OCI-LY3 (cell line): ENCODE measurements at regions not wholly inside any gene's neighbourhood (a gene's known extent, or its start where the extent isn't known, plus 50 kb on each side); places are given as distances from the start of the nearest gene placed in this dataset.

Experiments
- H2AFZ ChIP-seq: fragments of 200-600, 300-600 bp; shearing (Covaris generic); 2 replicates; pipeline ENCODE4 v1.6.0; 2014; ENCODE audit warnings: antibody characterized with exemption, low read depth, low read length
- H3K27ac ChIP-seq: fragments of 200-600, 300-600 bp; sonication (generic); 2 replicates; pipeline ENCODE4 v1.5.1; 2014; ENCODE audit warnings: mild to moderate bottlenecking, low read length, moderate library complexity, mixed read lengths
- H3K27me3 ChIP-seq: fragments of 200-600, 300-600 bp; sonication (generic); 2 replicates; pipeline ENCODE4 v1.6.1; 2014; ENCODE audit warnings: low read depth, low read length, mixed read lengths
- H3K36me3 ChIP-seq: fragments of 200-600, 300-600 bp; sonication (generic); replicated peaks from 2 replicates; pipeline ENCODE3; 2014; ENCODE audit warnings: low read depth, low read length, mixed read lengths
- H3K4me1 ChIP-seq: fragments of 300-600, 200-600 bp; sonication (generic); 2 replicates; pipeline ENCODE4 v1.6.1; 2014; ENCODE audit warnings: low read length, mixed read lengths
- H3K4me2 ChIP-seq: fragments of 200-600, 300-600 bp; sonication (generic); 2 replicates; pipeline ENCODE4 v1.6.1; 2014; ENCODE audit warnings: low read length, mixed read lengths
- H3K4me3 ChIP-seq: fragments of 300-600, 200-600 bp; sonication (generic); 2 replicates; pipeline ENCODE4 v1.5.1; 2014; ENCODE audit warnings: antibody characterized with exemption, mild to moderate bottlenecking, low read length, moderate library complexity
- H3K79me2 ChIP-seq: fragments of 300-600, 200-600 bp; shearing (Covaris generic); 2 replicates; pipeline ENCODE4 v1.6.1; 2014; ENCODE audit warnings: mild to moderate bottlenecking, low read length, mixed read lengths
- H3K9ac ChIP-seq: fragments of 300-600, 200-600 bp; shearing (Covaris generic); 2 replicates; pipeline ENCODE4 v1.6.0; 2014; ENCODE audit warnings: mild to moderate bottlenecking, low read length, moderate library complexity
- H3K9me3 ChIP-seq: fragments of 200-600, 300-600 bp; shearing (Covaris generic); 2 replicates; pipeline ENCODE4 v1.6.1; 2014; ENCODE audit warnings: low read length, mixed read lengths; ENCODE audit not compliant: insufficient read depth
- H4K20me1 ChIP-seq: fragments of 200-600, 300-600 bp; sonication (generic); 2 replicates; pipeline ENCODE4 v1.6.1; 2016; ENCODE audit warnings: low read length, mixed read lengths; ENCODE audit not compliant: insufficient read depth
- CTCF ChIP-seq: fragments of 200-600, 300-600 bp; sonication (generic); IDR thresholded peaks from 2 replicates; pipeline ENCODE4 v1.5.1; 2014; ENCODE audit warnings: antibody characterized with exemption, low read length, low read depth
- EZH2phosphoT487 ChIP-seq: fragments of 200-600 bp; shearing (Covaris generic); IDR thresholded peaks from 2 replicates; pipeline ENCODE4 v1.6.1; 2018; ENCODE audit warnings: antibody characterized with exemption, mixed run types, low read depth

- no peak overlapping the region for H3K27ac ChIP-seq
- no peak overlapping the region for H3K9ac ChIP-seq
- H3K27me3 ChIP-seq = no peaks in the 10 kb centered on the region
- H3K79me2 ChIP-seq = no peaks in the 10 kb centered on the region
- H3K4me3 ChIP-seq = no peak overlapping the region
- TF ChIP-seq CTCF = no peak
- TF ChIP-seq EZH2phosphoT487 = no peak
- H3K36me3 ChIP-seq = no peaks in the 10 kb centered on the region
- H2AFZ ChIP-seq = no peak overlapping the region
- peaks cover 10% of the 10 kb centered on the region; the same call in 1 of the 2 replicates for H3K9me3 ChIP-seq
- no peaks in the 10 kb centered on the region for H4K20me1 ChIP-seq
- no peaks in the 10 kb centered on the region for H3K4me1 ChIP-seq
- no peak overlapping the region for H3K4me2 ChIP-seq
These were observed 153.1 kb upstream of the FRMD6 start for GRCh38 chr14:51498411-51499227.

GRCh38 chr14:51500776-51501175 is 150.9 kb upstream of the FRMD6 start:
- Histone ChIP-seq H3K9ac (no peak overlapping the region), H4K20me1 (no peaks in the 10 kb centered on the region), H3K4me1 (no peaks in the 10 kb centered on the region), H3K4me3 (no peak overlapping the region), H3K27me3 (no peaks in the 10 kb centered on the region), H2AFZ (no peak overlapping the region), H3K9me3 (peaks cover 10% of the 10 kb centered on the region; the same call in 1 of the 2 replicates), H3K27ac (no peak overlapping the region), H3K4me2 (no peak overlapping the region), H3K36me3 (no peaks in the 10 kb centered on the region), H3K79me2 (no peaks in the 10 kb centered on the region)
- TF ChIP-seq CTCF (no peak), EZH2phosphoT487 (no peak)

- no peak overlapping the region for H3K4me2 ChIP-seq
- no peaks in the 10 kb centered on the region for H3K4me1 ChIP-seq
- no peak overlapping the region for H2AFZ ChIP-seq
- H3K4me3 ChIP-seq = no peak overlapping the region
- no peaks in the 10 kb centered on the region for H3K27me3 ChIP-seq
- H4K20me1 ChIP-seq = no peaks in the 10 kb centered on the region
- H3K27ac ChIP-seq = no peak overlapping the region
- H3K9ac ChIP-seq = no peak overlapping the region
- no peak for TF ChIP-seq CTCF
- no peak for TF ChIP-seq EZH2phosphoT487
- no peaks in the 10 kb centered on the region for H3K79me2 ChIP-seq
- H3K36me3 ChIP-seq = no peaks in the 10 kb centered on the region
- peaks cover 6% of the 10 kb centered on the region; the same call in 1 of the 2 replicates for H3K9me3 ChIP-seq
These were observed 150.0 kb upstream of the FRMD6 start for GRCh38 chr14:51501746-51502145.

- Histone ChIP-seq H3K4me2 (no peak overlapping the region), H3K9ac (no peak overlapping the region), H2AFZ (no peak overlapping the region), H4K20me1 (no peaks in the 10 kb centered on the region), H3K4me1 (no peaks in the 10 kb centered on the region), H3K27me3 (no peaks in the 10 kb centered on the region), H3K9me3 (no peaks in the 10 kb centered on the region), H3K36me3 (no peaks in the 10 kb centered on the region), H3K27ac (no peak overlapping the region), H3K79me2 (no peaks in the 10 kb centered on the region), H3K4me3 (no peak overlapping the region)
- TF ChIP-seq CTCF (no peak), EZH2phosphoT487 (no peak)
These were observed 147.0 kb upstream of the FRMD6 start for GRCh38 chr14:51504669-51505068.
